HG02970 (cell line): ENCODE measurements at regions not wholly inside any gene's neighbourhood (a gene's known extent, or its start where the extent isn't known, plus 50 kb on each side); places are given as distances from the start of the nearest gene placed in this dataset.

Experiments used
- ATAC-seq: cut with Tn5 transposase; IDR thresholded peaks from one replicate; pipeline ENCODE4 v1.9.1; 2021; ENCODE audit warnings: mild to moderate bottlenecking, moderate library complexity, moderate number of reproducible peaks; ENCODE audit not compliant: unreplicated experiment, low FRiP score

DNA sequence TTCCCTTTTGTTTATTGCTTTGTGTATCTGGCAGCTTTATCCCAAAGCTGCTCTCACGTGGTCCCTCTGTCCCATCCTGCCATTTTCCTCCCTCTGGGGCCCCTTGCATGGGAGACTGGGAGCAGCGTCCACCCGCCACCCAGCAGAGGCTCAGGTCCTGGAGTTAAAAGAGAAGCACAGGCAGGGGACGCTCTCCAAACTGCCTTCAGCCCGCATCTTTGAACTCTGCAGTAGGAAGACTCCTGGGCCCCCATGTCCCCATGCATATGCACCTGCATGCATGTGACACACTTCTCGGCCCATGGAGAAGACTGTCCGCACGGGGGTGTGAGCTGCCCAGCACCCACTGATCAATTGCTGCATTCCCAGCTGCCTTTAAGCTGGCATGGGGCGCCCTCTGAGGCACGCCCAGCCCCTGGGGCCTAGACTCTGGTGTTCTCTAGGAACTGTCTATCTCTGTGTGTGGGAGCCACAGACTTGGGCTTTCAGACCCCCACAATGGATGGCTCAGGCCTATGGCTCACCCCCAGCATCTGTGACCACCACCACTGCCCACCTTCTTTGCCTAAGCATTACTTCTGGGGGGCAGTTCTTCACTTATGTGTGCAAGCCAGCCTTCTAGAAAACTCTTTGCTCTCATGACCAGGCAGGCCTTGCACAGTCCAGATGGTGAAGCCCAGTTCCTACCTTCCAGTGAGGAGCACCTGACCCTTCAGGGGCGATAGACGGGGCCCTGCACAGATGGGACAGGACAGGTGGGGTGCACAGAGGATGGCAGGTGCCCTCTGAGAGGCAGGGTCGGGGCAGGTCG, 96.1 kb upstream of the DIO3 start:
- no peak for ATAC-seq

DNA sequence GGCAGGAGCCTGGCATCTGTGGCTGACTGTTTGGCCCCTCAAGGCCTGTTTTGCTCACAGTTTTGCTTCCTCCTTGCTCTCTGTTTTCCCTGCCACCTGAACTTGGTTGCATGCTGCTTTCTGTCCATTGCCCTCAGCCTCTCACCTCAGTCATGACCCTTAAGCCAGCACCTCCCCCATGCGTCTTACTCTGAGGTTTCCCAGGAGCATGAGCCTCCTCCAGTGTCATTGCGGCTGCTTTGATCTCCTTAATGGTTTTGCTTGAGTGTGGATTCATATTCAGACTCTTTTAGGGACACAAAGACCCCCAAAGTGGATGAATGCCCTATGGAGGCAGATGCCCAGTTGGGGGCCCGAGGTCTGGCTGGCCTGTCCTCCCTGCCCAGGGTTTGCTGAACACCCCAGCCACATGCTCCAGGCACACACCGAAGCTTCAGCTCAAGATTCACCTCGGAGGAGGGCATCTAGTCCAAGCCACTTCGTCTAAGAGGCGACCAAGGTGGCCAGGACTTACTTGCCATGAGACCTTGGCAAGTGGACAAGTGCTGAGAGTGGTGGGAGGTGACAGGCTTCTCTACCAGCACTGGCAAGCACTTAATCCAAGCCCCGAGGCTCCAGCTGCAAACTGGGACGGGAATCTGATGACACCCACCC, 95.4 kb upstream of the DIO3 start:
- no peak for ATAC-seq

DNA sequence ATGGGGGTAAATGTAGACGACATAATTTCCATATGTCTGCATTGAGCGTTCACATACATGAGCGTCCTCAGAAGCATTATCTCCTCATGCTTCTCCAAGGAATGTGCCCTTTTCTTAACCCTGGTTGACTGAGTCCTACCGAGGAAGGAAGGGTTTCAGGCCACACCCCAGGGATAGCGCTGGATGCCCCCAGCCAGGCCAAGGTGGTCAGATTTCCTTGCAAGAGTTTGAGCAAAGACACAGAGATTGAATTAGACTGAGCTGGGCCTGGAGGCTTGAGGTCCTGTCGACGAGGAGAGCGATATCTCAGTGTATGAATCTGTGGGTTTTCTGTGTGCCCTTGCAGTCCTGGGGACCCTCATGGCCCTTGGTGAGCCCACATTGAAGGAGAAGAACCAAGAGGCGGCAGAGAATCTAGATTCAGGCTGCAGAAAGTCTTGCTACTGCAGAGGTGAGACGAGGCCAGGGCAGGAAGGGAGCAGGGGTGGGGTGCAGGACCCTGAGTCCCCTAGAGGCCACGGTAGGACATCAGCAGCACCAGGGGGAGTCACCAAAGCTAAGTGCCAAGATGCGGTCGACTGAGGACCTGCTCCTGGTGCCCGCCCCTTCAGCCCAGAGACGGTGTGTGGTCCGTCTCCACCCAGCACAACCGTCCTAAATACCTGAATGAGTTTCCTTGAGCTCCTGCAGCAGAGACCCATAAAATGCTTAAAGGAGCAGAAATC, 94.7 kb upstream of the DIO3 start:
- ATAC-seq = no peak

DNA sequence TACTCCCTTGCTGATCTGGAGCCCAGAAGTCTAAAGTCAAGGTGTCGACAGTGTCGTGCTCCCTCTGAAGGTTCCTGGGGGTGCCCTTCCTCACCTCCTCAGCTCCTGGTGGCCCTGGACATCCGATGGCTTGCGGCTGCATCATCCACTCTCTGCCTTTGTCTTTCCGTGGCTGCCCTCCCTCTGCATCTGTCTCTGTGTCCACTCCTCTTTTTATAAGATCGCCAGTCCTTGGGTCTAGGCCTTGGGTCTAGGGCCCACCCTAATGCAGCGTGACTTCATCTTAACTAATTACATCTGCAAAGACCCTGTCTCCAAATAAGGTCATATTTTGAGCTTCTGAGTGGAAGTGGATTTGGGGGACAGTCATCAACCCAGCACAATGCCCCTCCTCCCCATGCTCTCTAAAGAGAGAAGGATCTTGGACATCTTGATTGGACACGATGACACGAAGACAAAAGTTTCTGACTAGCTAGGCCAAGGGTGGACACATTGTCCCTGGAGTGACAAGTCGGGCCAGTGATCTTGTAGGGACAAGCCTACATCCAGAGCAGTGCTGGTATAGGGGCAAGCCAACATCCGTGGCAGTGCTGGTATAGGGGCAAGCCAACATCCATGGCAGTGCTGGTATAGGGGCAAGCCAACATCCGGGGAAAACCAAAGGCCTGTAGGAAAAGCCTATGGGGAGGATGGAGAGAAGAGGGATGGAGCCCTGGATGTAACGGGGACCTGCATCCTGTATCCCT, 93.9 kb upstream of the DIO3 start:
- no peak for ATAC-seq

DNA sequence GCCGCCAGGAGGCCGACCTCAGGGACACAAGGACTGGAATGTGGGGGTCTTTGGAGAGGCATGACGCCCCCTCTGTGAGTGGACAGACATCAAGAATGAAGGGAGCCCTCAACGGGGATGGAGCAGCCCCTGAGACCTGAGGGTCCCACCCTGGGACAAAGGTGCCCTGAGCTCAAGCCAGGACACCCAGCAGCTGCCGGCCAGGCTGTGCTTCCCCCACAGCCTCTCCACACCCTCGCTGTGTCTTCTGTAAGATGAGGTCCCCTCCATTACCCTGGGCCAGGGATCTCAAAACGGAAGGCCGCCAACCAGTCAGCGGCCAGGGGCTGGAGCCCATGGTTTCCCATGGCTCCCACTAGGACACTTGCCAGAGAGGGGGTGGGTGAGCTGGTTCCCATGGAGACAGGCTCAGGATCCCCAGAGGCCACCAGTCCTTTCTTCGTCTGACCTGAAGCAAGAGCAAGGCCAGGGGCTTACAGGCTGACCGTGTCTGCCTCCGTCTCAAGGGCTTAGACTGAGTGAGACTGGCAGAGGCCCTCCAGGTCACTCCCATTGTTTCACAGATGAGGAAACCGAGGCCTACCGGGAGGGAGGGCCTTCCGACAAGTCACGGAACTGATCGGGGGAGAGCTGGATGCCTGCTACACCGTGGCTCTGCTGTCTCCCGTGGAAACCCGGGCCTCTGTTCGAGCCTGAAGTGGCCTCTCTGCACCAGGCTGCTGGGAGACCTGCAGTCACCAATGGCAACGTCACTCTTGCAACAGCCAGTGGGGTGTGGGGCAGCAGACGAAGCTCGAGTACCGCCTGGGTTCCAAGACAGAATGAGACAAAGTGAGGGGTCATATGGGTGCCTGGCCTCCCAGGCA, 91.7 kb upstream of the DIO3 start:
- ATAC-seq = no peak

DNA sequence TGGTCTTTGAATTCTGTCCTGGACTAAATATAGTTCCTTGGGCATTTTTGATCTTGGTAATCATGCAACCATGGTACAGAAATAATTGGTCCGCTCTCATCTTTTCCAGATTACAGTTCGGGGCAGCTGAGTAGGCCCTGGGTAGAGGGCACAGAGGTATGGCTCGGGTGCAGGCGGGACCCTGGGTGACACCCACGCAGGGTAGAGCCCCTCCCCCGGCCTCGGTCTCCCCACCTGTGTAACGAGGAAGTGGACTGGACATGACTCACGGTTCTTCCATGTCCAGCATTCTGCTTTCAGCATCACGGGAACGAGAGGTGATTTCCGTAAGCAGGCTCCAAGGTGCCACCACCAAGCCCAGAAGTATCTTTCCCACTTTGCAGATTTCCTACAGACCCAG, 91.0 kb upstream of the DIO3 start:
- ATAC-seq = no peak

DNA sequence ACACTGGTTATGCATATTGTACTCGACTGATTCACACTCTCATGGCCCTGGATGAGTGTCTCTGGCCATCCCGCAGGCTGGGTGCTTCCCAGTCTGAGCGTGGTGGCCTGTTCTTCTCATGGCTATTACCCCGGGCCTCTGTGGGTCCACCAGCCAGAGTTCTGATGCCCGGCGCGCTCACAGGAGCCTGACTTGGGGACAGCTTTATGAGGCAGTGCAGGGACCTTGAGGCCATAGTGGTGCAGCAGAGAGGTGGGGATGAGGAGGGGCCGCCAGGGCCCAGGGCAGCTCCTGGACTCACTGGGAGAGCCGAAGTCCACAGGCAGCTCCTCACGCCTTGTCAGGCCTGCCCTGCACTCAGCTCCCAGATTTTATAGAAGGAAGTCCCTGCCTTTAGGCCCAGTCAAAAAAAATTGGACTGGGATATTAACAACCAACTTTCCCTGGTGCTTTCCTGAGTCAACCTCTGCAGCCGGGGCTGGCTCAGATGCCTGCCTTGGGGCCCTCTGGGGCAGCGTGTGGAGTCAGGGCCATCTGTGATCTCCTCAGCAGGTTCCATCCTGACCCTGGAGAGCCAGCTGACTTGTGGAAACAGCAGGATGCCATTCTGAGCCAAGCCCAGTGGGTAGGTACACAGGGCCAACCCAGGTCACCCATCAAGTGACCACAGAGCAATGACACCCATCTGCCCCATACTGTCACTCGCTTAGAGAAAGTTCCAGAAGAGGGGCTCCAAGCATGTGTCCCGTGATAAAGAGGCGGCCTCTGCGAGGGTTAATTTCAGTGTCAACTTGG, 89.4 kb upstream of the DIO3 start:
- ATAC-seq = no peak

DNA sequence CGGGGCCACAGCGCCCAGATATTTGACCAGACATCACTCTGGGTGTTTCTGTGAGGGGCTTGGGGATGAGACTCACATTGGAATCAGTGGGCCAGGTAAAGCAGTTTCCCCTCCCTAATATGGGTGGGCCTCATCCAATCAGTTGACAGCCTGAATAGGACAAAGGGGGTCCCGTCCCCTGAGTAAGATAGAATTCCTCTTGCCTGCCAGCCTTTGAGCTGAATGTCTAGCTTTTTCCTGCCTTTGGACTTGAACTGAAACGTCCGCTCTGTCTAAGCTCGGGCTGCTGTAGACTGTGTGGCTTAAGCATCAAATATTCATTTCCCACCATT, 88.8 kb upstream of the DIO3 start:
- ATAC-seq = no peak

DNA sequence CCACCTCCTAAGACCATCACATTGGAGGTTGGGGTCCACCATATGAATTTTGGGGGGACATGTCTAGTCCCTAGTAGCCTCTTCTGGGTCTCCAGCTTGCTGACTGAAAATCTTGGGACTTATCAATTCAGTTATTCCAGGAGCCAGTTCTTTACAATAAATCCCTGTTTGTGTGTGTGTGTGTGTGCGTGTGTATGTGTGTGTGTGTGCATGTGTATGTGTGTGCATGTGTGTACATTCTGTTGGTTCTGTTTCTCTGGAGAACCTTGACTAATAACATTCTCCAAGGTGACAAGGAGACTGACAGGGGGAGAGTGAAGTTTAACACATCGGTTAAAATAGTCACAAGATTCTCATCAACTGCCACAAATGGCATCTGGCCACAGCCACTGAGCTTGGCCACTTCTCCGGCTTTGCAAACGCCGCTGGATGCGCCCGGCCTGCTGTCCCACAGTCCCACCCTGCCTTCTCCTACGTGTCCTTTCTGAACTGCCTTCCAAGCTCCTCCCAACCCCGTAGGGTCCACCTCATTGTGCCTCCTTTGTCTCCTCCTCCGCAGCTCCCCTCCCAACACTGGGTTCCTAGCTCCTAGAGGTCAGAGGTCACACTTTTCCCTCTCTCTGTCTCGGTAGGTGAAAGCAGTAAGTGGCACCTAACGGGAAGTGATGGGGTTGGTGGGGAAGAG, 88.1 kb upstream of the DIO3 start:
- ATAC-seq = no peak

DNA sequence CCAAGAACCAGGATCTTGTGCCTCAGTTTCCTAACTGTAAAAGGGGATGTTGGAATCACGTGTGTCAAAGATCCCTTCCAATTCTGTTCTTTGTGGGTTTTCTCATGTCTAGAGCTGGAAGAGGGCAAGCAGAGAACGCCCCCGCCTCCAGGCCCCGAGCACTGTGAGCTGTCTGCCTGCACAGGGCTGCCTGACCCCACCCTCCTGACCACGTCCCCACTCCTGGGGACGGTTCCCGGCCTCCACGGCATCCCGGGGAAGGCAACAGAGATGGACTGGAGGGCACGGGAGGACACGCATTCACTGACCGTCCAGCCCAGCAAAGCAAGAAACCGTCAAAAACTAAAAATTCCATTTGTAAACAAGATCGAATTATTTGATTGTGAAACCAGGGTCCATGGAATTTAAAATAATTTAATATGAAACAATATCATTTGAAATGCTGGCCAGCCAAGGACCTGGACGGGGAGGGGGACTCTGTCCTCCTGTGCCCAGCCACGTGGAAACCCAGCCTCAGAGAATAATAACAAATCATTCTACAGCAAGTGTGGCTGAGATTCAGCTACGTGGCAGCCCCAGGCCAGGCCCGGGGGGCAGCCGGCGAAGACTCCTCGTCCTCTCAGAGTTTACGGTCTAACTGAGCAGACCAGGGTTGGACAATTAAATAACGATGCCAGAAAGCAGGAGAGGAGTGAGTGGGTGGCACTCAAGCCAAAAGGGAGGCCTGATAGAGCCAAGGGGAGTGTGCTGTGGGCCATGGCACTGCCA, 87.3 kb upstream of the DIO3 start:
- no peak for ATAC-seq

DNA sequence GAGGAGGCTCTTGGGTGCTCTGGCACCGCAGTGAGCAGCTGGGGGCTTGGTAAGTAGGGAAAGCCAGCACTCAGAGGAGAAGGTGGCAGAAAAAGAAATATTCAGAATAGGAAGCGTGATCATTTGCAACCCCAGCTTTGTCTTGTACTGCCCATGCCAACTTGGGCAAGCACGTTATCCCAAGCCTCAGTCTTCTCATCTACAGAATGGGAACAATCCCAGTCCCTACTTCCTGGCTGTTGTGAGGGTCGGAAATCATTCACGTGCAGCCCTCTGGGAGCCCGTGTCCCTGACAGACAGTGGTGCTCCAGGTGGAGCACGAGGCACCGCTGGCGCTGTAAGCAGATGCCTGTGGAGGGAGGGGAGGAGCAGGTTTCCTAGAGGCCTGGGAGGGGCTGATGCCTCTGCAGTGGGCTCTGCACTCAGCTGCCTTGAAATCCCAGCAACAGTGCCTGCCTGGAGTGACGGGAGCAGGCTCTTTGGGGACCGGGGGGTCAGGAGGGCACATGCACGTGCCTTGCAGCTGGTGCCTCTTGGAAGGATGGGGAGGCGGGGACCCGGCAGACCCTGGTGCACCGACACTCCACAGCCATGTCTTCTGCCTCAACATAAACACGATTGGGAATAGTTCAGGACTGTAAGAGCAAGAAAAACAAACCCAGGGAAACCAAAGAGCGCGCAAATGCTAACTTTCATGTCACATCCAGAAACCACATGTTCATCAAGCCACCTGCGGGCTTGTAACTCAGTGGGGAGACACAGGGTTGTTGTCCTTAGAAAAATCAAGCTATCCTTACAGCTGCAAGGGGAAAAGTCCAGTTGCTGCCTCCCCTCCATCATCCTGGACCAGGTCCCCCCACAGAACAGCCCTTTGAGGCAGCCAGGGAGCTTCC, 86.5 kb upstream of the DIO3 start:
- ATAC-seq = no peak

DNA sequence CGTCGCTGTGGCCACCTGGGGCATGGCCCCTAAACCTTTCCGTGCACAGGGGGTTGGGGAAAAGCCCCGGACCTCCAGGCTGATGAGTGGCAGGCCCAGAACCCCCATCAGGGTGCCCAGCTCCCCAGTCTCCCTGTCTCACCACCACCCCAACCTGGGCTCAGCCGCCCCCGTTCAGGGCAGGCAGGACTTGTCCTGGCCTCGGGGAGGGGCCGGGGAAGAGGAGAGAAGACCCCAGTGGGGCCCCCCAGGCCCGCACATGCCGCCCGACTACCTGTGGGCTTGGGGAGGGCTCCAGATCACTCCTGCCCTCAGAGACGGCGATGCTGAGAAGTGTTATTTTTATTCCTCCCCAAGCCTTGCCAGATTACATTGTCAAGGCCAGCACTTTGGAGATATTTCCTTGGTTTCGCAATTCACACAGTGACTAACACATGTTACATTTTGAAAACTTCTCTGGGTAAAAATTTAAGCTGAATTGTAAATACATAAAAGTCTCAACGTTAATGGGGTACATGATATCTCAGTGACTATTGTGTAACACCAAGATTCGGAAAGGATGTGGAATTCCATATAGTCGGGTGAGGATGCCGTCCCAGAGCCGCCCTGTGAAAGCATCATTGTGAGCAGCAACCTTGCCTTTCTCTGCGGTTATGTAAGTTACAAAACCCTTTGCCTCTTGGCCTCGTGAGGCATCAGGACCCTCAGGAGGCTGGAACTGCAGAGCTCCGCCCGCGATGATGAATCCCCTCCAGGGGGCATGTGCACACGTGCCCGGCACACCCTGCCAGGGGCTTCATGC, 85.6 kb upstream of the DIO3 start:
- ATAC-seq = no peak

DNA sequence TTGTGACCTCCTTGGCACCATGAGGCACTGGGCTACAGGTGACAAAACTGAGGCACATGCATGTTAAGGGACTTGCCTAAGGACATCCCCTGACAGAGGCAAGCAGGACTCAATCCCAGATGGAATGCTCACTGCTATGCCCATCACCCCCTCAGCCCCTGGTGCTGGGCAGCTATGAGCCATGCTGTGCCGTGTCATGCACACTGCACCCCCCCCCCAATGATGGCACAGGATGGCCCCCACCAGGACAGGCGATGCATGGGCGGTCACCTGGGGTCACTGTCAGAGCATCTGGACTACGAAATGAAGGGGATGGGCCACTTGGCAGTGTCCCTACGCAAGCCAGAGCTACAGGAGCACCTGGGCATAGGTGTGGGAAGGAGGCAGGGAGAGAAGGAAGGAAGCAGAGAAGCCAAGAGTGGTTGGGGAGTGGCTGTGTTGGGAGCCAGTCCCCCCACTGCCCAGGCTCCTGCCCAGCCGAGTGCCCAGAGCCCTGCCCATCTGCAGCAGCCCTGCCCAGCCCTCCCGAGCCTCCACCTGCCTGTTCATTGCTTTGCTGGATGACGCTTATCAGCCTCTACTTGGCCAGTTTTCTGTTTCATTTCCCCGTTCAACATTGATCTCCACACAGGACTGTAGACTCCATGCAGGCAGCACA, 84.9 kb upstream of the DIO3 start:
- ATAC-seq = no peak

DNA sequence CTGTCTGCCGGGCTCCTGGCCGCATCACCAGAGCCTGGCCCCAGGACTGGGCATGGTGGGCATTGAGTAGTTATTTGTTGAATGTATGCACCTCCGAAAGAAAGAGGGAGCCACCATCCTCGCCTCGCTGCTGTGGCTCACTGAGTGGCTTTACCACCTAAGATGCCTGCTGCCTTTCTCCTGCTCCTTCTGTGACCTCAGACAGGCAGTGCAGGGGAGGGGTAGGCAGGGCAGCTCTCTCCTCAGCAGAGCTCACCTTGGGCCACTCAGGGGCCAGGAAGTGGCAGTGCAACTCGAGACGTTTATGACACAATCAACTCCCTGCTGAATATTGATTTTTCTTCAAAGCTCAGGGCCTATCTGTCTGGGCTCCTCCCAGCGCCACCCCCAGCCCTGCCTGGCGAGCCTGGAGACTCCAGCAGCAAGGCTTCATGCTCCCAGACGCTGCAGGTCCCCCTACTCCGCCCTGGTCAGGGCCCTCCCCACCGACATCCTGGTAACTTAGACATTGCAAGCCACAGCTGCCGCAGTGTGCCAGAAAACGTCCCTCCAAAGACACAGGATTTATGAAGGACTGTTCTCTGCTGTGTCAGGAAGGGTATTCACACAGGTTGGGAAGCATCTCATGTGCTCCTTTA, 84.3 kb upstream of the DIO3 start:
- no peak for ATAC-seq

DNA sequence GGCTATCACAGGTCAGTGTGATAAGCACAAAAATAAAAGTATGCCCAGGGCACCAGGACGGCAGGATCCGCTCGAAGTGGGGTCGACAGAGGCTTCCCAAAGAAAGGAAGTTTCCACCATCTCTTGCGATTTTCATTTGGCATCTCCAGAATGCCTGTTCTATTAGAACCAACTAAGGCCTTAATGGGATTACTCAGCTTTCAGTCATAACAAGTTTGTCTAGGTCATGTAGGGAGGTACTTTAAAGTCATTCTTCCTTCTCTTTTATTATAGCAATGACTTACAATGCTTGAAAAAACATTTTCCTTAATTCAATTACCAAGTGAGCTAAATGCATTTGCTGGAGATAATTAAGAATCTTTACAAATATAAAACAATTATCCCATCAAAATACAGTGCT, 83.6 kb upstream of the DIO3 start:
- ATAC-seq = no peak
